LNCAP (cell line): ENCODE measurements at regions not wholly inside any gene's neighbourhood (a gene's known extent, or its start where the extent isn't known, plus 50 kb on each side); places are given as distances from the start of the nearest gene placed in this dataset.

Experiments used
- CTCF ChIP-seq: fragments of 450-650 bp; IDR thresholded peaks from 2 replicates; pipeline ENCODE4 v1.5.1; 2017; ENCODE audit warnings: mild to moderate bottlenecking

- no peak for TF ChIP-seq CTCF
These were observed 65.0 kb downstream of the CBLN1 start for GRCh38 chr16:49216593-49216992.

- no peak for TF ChIP-seq CTCF
These were observed 68.0 kb downstream of the CBLN1 start for GRCh38 chr16:49213594-49213993.

GRCh38 chr16:49204191-49204590, 77.4 kb downstream of the CBLN1 start:
- no peak for TF ChIP-seq CTCF

GRCh38 chr16:49203361-49203760, 78.3 kb downstream of the CBLN1 start:
- TF ChIP-seq CTCF: no peak

- no peak for TF ChIP-seq CTCF
These were observed 80.5 kb downstream of the CBLN1 start for GRCh38 chr16:49201118-49201517.

GRCh38 chr16:49200223-49200820, 81.3 kb downstream of the CBLN1 start:
- no peak for TF ChIP-seq CTCF

GRCh38 chr16:49195237-49195548, 86.4 kb downstream of the CBLN1 start:
- no peak for TF ChIP-seq CTCF
